Fibroblast of the aortic adventitia (primary cell): ENCODE measurements at regions not wholly inside any gene's neighbourhood (a gene's known extent, or its start where the extent isn't known, plus 50 kb on each side); places are given as distances from the start of the nearest gene placed in this dataset.
"Not testable (repeated sequence)": the region's sequence is repeated elsewhere in the genome, so short reads cannot be mapped to it uniquely, and the experiment has no call there.

ENCODE experiments used
- DNase-seq: peaks from one replicate; pipeline ENCODE4 v3.0.0-alpha.2; 2010; ENCODE audit warnings: low read depth
- H3K4me3 ChIP-seq: 2 replicates; pipeline ENCODE4 v1.5.1; 2011; ENCODE audit warnings: low read depth, mild to moderate bottlenecking, control low read depth, low read length, moderate library complexity
- CTCF ChIP-seq: IDR thresholded peaks from 2 replicates; pipeline ENCODE4 v1.5.1; 2011; ENCODE audit warnings: mild to moderate bottlenecking, low read length, control low read depth, inconsistent platforms; ENCODE audit not compliant: insufficient read depth

GRCh38 chr5:108696951-108697715 is 50.6 kb upstream of the FER start:
- no peak for DNase-seq
- H3K4me3 ChIP-seq, result no peak overlapping the region
- no peak for TF ChIP-seq CTCF

GRCh38 chr5:108696407-108696806 is 51.3 kb upstream of the FER start:
- H3K4me3 ChIP-seq, result no peak overlapping the region
- no peak for DNase-seq
- TF ChIP-seq CTCF, result no peak

GRCh38 chr5:108688485-108688884 is 59.2 kb upstream of the FER start:
- no peak for TF ChIP-seq CTCF
- H3K4me3 ChIP-seq, result no peak overlapping the region
- DNase-seq, result no peak

GRCh38 chr5:108687595-108688200 is 60.0 kb upstream of the FER start:
- peak; percentile 38 for DNase-seq
- no peak overlapping the region for H3K4me3 ChIP-seq
- TF ChIP-seq CTCF, result no peak

GRCh38 chr5:108686676-108687075 is 61.0 kb upstream of the FER start:
- no peak for DNase-seq
- no peak for TF ChIP-seq CTCF
- H3K4me3 ChIP-seq, result no peak overlapping the region

- not testable (repeated sequence) for DNase-seq, H3K4me3 ChIP-seq
Observed at GRCh38 chr5:108685448-108686216, 62.1 kb upstream of the FER start.
